K562 (cell line): ENCODE measurements at regions not wholly inside any gene's neighbourhood (a gene's known extent, or its start where the extent isn't known, plus 50 kb on each side); places are given as distances from the start of the nearest gene placed in this dataset.
"Not testable (repeated sequence)": the region's sequence is repeated elsewhere in the genome, so short reads cannot be mapped to it uniquely, and the experiment has no call there.

Experiments used
- ATAC-seq: fragments of 200-7000 bp; cut with Tn5 transposase; 3 replicates; pipeline ENCODE4 v1.9.1; 2020; ENCODE audit warnings: moderate library complexity
- BruUV-seq: library from RNA; stranded (reverse); fragments of 400-500 nt; replicated peaks from 2 replicates; lab custom pipeline; 2021; lab: Mats Ljungman, UMichigan
- CTCF ChIA-PET: fragments of 300-600 bp; formaldehyde crosslinking; extraction: SDS; loops from one replicate; lab custom pipeline; 2021; ENCODE audit warnings: low intra/inter-chr PET ratio; lab: Yijun Ruan, JAX
- POLR2A ChIA-PET: fragments of 300-600, 350-650 bp; sonication (Branson Sonifier 250); formaldehyde crosslinking; extraction: SDS; loops from one replicate; lab custom pipeline; 2021; ENCODE audit warnings: antibody characterized with exemption, inconsistent platforms; lab: Yijun Ruan, JAX
- DNase-seq, 4 experiments: peaks; one replicate each; pipeline versions ENCODE4 v3.0.0 to v3.0.0-alpha.2; 2011 to 2018; ENCODE audit warnings: low spot score in 3 of 4, mixed read lengths in 3 of 4; ENCODE audit errors: extremely low read depth in 1 of 4
- FAIRE-seq: peaks from 2 replicates; lab custom pipeline; 2011; peaks lifted over from hg19 to GRCh38; lab: Jason Lieb, UNC
- H2AFZ ChIP-seq: 2 replicates; pipeline ENCODE4 v1.6.0; 2011; ENCODE audit warnings: low read depth, low read length, control low read depth, inconsistent platforms
- H3K27ac ChIP-seq: fragments of 200-600 bp; 3 replicates; pipeline ENCODE4 v1.8.0; 2011; ENCODE audit warnings: low read depth, mild to moderate bottlenecking, control low read depth, inconsistent platforms, low read length, moderate library complexity, mixed read lengths; ENCODE audit errors: extremely low read depth
- H3K27me3 ChIP-seq, 2 experiments: fragments of 300-600 bp in 1 of 2; 2 replicates in 1 of 2; 3 replicates in 1 of 2; pipeline versions ENCODE4 v1.6.0 to v1.8.0; 2011; ENCODE audit warnings: inconsistent platforms in 2 of 2, low read length in 2 of 2, mild to moderate bottlenecking in 1 of 2, mixed read lengths in 1 of 2, moderate library complexity in 1 of 2; ENCODE audit not compliant: control insufficient read depth in 2 of 2, insufficient read depth in 2 of 2
- H3K36me3 ChIP-seq: fragments of 300-600 bp; 3 replicates; pipeline ENCODE4 v1.8.0; 2011; ENCODE audit warnings: mild to moderate bottlenecking, low read length, inconsistent platforms; ENCODE audit not compliant: control insufficient read depth, insufficient read depth
- H3K4me1 ChIP-seq, 2 experiments: fragments of 200-600 bp in 1 of 2; replicated peaks in 1 of 2; 2 replicates in 1 of 2; 3 replicates in 1 of 2; pipeline versions ENCODE4 v1.5.1 to v1.8.0; 2011; ENCODE audit warnings: inconsistent platforms in 2 of 2, low read length in 2 of 2, mild to moderate bottlenecking in 1 of 2, mixed read lengths in 1 of 2, moderate library complexity in 1 of 2; ENCODE audit not compliant: control insufficient read depth in 2 of 2, insufficient read depth in 2 of 2
- H3K4me2 ChIP-seq: 2 replicates; pipeline ENCODE4 v1.6.1; 2011; ENCODE audit warnings: low read length, control low read depth, inconsistent platforms, mixed read lengths; ENCODE audit not compliant: insufficient read depth
- H3K4me3 ChIP-seq: fragments of 200-600 bp; sonication (generic), shearing (Covaris generic); 2 replicates; pipeline ENCODE4 v1.5.1; 2016; ENCODE audit warnings: control low read depth, inconsistent platforms
- H3K79me2 ChIP-seq: fragments of 200-600 bp; 3 replicates; pipeline ENCODE4 v1.8.0; 2011; ENCODE audit warnings: low read length, inconsistent platforms; ENCODE audit not compliant: control insufficient read depth, insufficient read depth
- H3K9ac ChIP-seq, 2 experiments: 2 replicates each; pipeline versions ENCODE4 v1.6.0 to v1.6.1; 2011; ENCODE audit warnings: low read depth in 2 of 2, low read length in 2 of 2, control low read depth in 1 of 2, inconsistent platforms in 1 of 2, mild to moderate bottlenecking in 1 of 2, mixed read lengths in 1 of 2; ENCODE audit not compliant: insufficient read depth in 1 of 2
- H3K9me1 ChIP-seq: one replicate; pipeline ENCODE4 v1.6.0; 2011; ENCODE audit warnings: inconsistent platforms, mild to moderate bottlenecking, low read length, moderate library complexity; ENCODE audit not compliant: control insufficient read depth, insufficient read depth
- H3K9me3 ChIP-seq: replicated peaks from 2 replicates; pipeline ENCODE4 v1.5.1; 2011; ENCODE audit warnings: low read depth, low read length, inconsistent platforms; ENCODE audit not compliant: control insufficient read depth, insufficient read depth
- H4K20me1 ChIP-seq: replicated peaks from 2 replicates; pipeline ENCODE4 v1.6.1; 2011; ENCODE audit warnings: low read length, inconsistent platforms, mixed read lengths; ENCODE audit not compliant: control insufficient read depth, insufficient read depth
- WGBS: fragments of 100-300 bp; shearing (Covaris generic); methylation state at CpG from one replicate; pipeline ENCODE4 v1.1.6; 2016; ENCODE audit warnings: low coverage, mixed read lengths; ENCODE audit not compliant: insufficient coverage; ENCODE audit errors: missing lambda C conversion rate; 5-methylcytosine and 5-hydroxymethylcytosine counted together
- in situ Hi-C: fragments of 300-500 bp; cut with MboI; formaldehyde crosslinking; loops from 4 replicates; pipeline ENCODE4 v1.15.0; 2018; ENCODE audit warnings: inconsistent platforms, mixed read lengths
- intact Hi-C: fragments of 100-400 bp; cut with micrococcal nuclease; formaldehyde crosslinking; loops from 2 replicates; pipeline ENCODE4 v1.14.2; 2022
- TF ChIP-seq, protein P1 (sequence below): fragments of 450-650 bp; formaldehyde crosslinking; IDR thresholded peaks from 2 replicates; pipeline ENCODE4 v1.4.0; 2020; ENCODE audit warnings: mild to moderate bottlenecking, moderate library complexity
- TF ChIP-seq, protein P2 (sequence below), 2 experiments: fragments of 450-650 bp; conservative IDR thresholded peaks; 2 replicates each; pipeline ENCODE4 v1.6.1; 2017; ENCODE audit warnings: mild to moderate bottlenecking in 2 of 2, moderate library complexity in 2 of 2

DNA sequence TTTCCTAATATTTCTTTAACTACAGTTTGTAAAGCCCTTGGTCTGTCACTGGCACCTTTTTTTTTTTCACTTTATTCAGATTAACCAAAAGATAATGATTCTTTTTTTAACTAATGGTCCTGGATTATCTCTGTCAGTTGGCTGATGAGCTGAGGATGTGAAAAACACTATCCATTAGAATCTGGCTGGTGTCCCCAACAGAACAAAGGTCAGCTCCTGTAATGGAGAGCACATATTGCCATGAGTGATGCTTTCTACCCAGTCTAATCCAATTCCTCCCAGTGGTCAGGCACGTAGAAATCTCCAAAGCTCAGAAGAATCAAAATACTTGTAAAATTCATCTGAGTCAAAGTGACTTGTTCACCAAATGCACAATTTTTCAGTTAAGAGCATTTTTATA is 491.7 kb upstream of the PIK3R1 start (continued):
- TF ChIP-seq, protein P1, sequence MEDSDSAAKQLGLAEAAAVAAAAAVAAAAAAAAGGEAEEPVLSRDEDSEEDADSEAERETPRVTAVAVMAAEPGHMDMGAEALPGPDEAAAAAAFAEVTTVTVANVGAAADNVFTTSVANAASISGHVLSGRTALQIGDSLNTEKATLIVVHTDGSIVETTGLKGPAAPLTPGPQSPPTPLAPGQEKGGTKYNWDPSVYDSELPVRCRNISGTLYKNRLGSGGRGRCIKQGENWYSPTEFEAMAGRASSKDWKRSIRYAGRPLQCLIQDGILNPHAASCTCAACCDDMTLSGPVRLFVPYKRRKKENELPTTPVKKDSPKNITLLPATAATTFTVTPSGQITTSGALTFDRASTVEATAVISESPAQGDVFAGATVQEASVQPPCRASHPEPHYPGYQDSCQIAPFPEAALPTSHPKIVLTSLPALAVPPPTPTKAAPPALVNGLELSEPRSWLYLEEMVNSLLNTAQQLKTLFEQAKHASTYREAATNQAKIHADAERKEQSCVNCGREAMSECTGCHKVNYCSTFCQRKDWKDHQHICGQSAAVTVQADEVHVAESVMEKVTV (CRISPR knock-in tag): no peak
- TF ChIP-seq, protein P2, sequence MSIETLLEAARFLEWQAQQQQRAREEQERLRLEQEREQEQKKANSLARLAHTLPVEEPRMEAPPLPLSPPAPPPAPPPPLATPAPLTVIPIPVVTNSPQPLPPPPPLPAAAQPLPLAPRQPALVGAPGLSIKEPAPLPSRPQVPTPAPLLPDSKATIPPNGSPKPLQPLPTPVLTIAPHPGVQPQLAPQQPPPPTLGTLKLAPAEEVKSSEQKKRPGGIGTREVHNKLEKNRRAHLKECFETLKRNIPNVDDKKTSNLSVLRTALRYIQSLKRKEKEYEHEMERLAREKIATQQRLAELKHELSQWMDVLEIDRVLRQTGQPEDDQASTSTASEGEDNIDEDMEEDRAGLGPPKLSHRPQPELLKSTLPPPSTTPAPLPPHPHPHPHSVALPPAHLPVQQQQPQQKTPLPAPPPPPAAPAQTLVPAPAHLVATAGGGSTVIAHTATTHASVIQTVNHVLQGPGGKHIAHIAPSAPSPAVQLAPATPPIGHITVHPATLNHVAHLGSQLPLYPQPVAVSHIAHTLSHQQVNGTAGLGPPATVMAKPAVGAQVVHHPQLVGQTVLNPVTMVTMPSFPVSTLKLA (conservative IDR thresholded peaks at IDR 0.05): no peak
- TF ChIP-seq, all 486 proteins: peak for 0

DNA sequence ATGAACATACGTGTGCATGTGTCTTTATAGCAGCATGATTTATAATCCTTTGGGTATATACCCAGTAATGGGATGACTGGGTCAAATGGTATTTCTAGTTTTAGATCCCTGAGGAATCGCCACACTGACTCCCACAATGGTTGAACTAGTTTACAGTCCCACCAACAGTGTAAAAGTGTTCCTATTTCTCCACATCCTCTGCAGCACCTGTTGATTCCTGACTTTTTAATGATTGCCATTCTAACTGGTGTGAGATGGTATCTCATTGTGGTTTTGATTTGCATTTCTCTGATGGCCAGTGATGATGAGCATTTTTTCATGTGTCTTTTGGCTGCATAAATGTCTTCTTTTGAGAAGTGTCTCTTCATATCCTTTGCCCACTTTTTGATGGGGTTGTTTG is 493.0 kb upstream of the PIK3R1 start:
- H3K36me3 ChIP-seq, H4K20me1 ChIP-seq, H3K79me2 ChIP-seq, H3K9ac ChIP-seq, DNase-seq, H3K9me3 ChIP-seq, CTCF ChIA-PET, H3K27ac ChIP-seq, H3K27me3 ChIP-seq, ATAC-seq, in situ Hi-C loops, intact Hi-C loops, BruUV-seq, H3K4me1 ChIP-seq, H3K4me2 ChIP-seq, H2AFZ ChIP-seq, POLR2A ChIA-PET, FAIRE-seq, H3K4me3 ChIP-seq, H3K9me1 ChIP-seq: not testable (repeated sequence)
- WGBS: 25% methylated on average over 2 of the region's 2 CpGs
